Activated naive CD4-positive, alpha-beta T cell treated with anti-CD3 and anti-CD28 coated beads, Interleukin-2, amount 50 U/mL, for 16 hours (primary cell): ENCODE measurements at regions not wholly inside any gene's neighbourhood (a gene's known extent, or its start where the extent isn't known, plus 50 kb on each side); places are given as distances from the start of the nearest gene placed in this dataset.

Experiments
- DNase-seq: peaks from one replicate; pipeline ENCODE4 v3.0.0-alpha.2; 2020

DNA sequence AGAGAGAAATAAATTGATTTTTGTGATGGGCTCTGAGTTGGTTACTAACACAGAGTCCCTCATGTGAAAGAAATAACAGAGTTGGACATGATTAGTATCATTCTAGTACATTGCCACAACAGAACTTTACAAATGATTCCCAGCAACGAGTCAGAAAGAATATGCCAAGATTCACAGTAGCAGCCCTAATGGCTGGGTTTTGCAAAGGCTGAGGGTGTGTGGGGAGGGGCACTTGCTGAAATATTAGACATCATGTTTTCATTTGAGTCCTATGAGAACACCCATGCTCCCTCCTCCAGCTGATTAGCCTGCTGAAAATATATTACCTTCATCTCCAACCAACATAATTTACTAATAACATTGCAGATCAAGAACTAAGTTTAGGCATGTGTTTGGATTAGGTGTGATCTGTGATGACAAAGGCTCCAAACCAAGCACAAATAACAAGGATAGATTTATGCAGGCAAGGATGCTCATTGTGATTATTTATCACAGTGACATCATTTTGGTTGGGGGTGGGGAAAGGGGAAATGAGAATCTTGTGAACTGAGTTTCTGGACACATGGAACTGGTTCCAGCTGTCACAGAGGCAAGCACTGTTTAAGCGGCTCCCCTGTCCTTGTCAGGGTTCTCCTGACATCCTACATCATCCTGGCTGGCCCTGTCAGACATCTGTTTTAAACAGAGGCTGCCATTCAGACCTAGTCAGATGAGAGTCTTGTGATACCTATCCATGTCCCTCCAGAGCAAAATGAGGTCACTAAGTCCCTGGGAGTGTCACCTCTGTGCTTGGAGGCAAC is 205.8 kb upstream of the NCKAP5 start:
- DNase-seq, result no peak

DNA sequence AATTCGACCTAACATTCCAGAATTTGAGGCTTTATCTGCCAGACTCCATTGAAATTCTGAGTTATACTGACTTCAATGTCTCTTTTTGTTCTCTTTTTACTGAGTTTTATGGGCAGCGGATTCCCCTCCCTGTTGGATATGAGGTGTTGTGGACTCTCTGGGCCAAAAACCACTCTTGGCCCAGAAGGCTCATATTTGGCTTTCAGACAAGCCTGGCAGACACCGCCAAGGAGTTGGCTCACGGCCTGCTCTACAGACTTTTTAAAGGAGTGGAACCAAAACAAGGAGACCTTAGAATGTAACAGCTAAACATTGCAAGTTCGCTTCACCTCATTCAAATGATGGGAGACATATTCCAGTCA is 206.4 kb upstream of the NCKAP5 start:
- no peak for DNase-seq

DNA sequence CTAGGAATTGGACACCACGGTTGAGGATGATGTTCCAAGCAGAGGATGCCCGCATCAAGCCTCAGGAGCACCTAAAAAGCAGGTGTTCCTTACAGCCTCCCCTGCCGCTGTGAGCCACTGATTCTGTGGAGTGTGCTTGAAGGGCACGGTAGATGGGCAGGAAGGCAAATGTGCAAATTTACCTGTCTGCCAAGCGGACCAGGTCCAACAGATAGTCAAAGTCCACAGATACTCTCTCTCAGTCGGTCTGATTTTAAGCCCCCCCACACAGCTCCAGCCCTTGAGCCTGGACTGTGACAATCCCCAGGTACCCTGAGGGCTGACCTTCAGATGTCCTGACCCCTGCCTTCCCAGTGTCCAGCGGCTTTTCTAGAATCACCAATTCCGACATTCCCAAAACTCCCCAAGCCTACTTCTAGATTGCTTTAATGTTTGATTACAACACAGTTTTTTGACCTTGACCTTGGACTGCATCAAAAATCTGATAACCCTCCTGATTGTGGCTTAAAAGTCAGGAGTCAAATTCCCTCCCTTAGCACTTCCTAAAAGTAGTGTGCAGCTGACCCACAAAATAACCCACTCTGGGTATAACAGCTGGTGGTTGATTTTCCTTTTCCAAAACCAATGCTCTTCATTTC is 208.8 kb upstream of the NCKAP5 start:
- DNase-seq, result no peak

DNA sequence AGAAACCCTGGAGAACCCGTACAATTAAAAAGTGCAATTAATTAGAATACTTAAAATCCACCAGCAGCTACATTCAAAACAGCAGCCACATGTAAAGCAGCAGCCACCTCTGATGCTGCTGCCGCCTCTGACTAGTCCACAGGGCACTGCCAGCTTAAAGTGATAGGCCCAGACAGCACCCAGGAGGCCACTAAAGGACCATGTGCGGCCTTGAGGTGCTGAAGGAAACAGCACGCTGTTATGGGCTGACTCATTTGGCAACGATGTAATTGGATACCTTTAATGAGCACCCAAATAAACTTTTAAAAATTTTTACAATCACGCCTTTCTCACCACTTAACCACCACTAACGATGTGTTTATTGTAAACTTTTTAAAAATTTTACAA is 209.3 kb upstream of the NCKAP5 start:
- no peak for DNase-seq

DNA sequence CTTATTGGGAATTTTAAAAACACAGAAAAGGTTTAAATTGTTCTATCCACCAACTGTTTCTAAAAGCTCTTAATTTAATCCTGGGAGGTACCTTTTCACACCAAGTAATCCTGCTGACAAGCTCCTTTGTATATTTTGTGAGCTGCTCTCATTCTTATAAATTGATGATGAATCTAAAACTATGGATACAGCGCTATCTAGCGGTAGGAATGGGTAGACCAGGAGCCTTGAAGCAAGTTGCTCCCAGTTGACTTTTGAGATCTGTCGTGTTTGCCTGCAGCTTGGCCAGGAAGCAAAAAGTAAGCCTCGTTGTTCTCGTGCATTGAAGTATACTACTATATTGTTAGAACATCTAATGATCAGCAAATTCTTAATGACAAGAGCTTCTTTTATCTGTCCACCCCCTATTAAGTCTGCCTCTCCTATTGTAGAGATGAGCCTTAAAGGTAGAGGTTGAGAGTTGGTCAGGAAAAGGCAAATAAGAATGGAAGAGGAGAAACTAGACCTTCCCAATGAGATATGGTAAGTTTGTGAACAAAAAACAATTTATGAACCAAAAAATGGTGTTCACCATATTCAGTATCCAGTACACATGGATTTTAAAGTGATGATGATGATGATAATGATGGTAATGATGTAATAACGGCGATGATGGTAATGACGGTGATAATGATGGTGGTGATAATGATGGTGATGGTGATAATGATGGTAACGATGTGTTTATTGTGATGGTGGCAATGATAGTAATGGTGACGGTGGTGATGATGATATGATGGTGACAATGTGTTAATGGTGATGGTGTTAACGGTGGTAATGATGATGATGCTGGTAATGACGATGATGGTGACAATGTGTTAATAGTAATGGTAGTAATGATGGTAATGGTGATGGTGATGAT is 212.1 kb upstream of the NCKAP5 start:
- DNase-seq, result no peak

DNA sequence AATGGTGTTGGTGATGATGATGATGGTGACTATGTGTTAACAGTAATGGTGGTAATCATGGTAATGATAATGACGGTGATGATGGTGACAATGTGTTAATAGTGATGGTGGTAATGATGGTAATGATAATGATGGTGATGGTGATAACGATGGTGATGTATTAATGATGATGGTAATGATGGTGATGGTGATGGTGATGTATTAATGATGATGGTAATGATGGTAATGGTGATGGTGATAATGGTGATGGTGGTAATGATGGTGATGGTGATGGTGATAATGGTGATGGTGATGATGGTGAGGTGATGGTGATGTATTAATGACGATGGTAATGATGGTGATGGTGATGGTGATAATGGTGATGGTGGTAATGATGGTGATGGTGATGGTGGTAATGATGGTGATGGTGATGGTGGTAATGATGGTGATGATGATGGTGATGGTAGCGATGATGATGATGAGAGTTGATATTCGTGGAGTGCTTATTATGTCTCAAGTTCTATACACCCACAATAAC is 212.8 kb upstream of the NCKAP5 start:
- no peak for DNase-seq

DNA sequence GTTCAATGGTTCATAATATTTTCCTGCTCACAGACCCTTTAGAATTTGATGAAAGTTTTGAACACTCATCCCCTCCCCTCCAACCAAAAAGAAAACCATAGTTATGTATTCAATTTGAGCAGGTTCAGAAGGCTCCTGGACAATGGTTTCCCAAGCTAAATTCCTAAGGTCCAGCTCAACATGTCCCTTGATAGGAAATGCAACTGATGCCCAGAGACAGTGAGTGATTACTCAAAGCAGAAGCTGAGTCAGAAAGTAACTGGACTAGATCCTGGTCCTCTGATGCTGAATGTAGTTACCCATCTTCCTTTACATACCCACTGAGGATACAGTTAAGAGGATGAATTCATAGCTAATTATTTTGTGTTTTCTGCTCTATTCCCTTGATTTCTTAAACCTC is 218.9 kb upstream of the NCKAP5 start:
- no peak for DNase-seq

DNA sequence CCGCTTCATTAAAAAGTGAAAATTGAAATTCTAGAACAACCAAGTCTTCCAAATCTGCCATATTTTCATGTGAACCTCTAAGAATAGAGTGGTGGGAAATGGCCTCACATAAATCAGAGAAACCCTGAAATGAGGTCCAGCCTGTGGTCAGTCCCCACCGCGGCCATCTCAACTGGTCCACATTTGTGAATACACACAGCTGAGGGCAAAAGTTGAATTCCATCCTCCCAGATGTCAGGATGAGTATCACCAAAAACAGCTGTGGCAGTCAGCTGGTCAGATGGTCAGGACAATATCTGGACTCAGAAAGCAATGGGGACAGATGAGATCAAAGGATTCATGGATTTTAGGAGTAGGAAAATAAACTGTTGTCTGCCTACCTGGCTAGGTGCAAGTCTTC is 219.4 kb upstream of the NCKAP5 start:
- no peak for DNase-seq

DNA sequence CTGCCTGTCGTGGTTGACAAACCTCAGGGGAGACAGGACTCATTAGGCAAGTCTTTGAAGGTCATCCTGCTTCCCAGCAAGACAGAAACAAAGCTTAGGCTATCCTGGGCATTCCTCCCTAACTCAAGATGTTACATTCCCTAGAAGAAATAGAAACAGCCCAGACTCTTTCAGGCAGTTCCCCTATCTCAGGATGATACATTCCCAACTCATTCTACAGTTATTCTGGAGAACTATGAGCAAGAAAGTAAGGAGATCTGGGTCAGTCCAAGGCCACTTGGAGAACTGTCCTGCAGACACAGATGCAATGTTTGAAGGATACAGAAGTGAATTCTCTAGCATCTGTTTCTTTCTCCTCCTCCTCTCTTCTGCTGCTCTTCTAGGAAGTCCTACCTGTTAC is 220.1 kb upstream of the NCKAP5 start:
- no peak for DNase-seq

DNA sequence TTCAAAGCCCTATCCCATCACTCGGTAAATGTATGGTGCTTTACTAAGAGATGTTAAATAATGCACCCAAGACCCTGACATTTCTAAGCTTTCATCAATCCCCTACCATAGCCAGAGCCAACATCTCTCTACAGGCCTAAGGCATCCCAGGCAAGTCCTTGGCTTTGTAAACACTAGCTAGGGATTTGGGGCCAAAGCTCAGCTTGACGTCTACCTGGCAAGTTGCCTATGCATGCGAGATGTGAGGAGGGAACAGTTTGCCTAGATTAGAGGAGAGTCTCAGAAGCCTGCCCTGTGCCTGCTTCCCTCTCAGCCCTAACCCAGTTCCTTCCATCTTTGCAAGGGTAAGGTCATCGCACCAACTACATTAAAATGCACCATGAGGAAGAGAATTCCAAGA is 221.5 kb upstream of the NCKAP5 start:
- DNase-seq, result no peak

DNA sequence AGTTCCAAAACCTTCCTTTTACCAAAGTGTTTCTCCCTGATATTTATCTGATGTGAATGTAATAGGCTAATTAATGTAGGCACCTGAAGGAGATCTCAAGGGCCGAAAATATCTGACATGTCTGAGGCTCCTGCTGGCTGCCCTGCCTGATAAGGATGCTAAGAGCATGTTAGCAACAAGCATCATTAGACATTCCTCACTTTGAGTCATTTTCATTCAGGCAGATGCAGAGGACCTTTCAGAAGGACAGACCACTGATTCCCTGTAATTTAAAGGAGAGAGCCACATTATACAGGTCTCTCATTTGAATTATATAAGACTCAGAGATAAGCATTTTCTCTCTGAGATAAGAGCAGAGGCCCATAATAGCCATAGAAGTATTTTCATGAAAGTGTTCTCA is 222.4 kb upstream of the NCKAP5 start:
- no peak for DNase-seq

DNA sequence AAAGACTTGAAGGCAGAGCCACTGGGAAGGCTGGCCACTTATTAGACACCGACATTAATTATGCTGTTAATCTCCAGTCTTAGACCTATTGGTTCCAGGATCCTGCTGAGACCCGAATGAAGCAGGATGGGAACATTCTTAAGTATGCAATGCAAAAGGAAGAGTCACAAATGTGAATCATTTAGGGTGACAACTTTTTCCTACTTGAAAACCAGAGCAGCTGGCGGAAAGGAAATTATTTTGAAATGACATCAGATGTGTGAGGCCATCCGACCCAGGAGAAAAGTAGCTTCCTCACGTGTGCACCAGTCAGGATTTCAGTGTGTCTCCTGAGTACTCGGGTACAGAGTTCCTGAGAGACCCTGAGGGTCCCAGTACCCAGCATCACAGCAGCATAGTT is 222.9 kb upstream of the NCKAP5 start:
- no peak for DNase-seq

DNA sequence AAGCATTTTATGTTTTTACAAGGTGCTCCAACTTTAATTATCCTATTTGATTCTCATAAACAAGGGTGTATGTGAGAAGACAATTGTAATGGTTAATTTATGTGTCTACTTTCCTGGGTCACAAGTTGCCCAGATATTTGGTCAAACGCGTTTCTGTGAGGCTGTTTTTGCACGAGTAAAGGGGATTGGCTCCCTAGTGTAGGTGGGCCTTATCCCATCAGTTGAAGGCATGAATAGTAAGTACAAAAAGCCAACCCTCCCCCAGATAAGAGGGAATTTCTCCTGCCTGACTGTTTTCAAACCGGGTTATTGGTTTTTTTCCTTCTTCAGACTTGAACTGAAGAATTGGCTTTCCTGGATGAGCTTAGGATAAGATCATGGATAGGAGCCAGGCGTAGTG is 224.0 kb upstream of the NCKAP5 start:
- DNase-seq, result no peak

DNA sequence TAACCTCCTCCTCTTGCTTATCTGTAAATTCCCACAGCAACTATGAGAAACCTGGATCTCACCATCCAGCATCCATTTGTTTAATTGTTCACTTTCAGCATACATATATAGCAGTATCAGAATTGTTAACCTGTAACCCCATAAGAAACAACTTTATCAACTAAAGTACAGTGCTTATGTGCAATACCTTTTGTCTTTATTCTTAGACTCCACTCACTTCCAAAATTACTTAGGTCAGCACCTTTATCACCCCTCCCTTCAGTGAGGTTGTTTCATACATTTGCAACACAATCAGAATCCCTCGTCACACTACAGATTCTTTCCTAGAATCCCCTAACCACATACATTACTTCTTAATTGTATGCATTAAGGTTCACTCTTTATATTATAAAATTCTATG is 225.9 kb upstream of the NCKAP5 start:
- DNase-seq, result no peak

DNA sequence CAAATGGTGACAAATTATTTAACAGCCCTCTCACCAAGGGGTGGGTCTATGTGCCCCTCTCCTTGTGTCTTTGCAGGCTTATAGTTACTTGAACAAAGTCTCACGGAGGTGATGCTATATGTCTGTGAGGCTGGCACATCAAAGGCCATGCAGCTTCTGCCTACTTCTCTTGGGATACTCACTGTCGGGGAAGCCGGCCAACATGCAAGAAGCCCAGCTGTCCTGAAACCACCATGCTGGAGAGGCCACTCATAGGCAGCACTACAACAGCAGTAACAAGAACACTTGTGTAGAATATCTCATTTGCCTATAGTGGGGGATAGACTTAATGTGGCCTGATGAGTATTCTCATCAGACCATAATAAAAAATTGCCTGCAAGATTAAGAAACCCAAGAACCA is 233.7 kb upstream of the NCKAP5 start:
- DNase-seq, result no peak

DNA sequence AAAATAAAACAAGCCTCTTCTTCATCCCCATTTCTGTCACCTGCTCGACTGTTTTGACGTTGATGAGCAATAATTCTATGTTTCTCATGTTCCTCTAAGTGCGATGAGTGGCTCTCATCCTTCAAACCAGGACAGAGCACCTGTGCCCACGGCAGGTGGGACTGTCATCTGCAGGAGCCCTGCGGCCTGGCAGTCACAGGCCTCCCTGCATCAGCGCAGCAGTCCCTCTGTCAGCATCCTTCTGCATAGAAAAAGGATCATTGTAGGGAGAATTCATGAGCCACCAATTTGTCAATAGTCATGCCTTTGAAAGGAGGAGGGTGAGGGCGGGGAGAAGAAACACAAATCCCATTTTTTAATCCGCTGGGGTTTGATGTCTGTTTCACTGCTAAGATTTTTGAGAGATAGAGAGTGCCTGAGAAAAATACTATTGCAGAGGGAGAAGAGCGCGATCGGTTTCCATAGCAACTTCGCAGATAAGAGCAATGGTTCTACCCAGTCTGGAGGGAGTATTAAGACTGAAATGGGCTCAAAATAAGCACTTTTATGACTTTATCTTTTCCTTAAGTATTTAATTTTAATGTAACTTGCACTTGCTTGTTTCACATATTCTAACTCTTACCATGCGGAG is 234.3 kb upstream of the NCKAP5 start:
- DNase-seq, result no peak

DNA sequence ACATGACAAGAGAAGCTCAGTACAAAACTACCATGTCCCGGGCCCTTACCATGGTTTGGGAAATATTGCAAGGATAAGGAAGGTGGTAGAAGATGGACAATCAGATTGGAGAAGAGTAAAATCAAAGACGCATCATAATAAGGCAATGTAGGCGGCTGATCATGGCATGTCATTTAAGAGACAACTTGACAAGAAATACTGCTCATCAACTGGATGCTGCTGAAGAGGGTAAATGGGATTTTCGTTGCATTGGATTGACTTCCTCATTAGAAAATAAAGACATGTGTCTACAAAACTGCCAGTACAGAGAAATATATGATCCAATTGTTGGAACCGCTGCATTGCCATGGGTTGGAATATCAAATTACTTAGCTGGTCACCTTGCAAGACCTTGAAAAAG is 238.3 kb upstream of the NCKAP5 start:
- DNase-seq, result no peak

DNA sequence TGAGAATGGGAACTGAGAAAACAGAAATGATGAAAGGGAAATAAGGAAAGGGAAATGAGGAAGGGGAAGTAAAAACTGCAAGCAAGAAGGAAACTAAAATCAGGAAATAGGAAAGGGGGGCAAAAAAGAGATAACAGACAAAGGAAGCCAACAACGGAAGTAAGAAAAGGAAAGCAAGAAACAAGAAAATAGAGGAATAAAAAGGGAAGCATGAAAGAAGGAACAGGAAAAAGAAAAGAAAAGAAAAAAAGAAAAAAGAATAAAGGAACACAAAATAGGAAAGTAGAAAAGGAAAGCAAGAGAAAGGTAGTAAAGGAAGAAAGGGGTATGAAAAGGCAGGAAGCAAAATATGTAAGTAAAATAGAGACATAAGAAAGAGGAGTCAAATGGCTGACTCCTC is 241.2 kb upstream of the NCKAP5 start:
- DNase-seq, result no peak

DNA sequence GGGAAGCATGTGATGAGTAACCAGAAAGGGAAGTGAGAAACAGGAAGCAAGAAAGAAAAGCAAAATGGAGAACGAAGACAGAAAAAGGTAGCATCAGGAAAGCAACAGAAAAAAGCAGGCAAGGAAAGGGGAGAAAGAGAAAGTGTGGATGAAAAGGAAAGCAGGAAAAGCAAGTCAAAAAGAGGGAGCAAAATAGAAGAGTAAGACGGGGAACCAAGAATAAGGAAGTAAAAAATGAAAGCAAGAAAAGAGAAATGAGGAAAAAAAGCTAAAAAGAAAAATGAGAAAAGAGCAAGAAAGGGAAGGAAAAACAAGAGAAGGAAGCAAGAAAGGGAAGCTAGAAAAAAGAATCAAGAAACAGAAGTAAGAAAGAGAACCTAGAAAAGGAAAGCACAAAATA is 242.3 kb upstream of the NCKAP5 start:
- no peak for DNase-seq

DNA sequence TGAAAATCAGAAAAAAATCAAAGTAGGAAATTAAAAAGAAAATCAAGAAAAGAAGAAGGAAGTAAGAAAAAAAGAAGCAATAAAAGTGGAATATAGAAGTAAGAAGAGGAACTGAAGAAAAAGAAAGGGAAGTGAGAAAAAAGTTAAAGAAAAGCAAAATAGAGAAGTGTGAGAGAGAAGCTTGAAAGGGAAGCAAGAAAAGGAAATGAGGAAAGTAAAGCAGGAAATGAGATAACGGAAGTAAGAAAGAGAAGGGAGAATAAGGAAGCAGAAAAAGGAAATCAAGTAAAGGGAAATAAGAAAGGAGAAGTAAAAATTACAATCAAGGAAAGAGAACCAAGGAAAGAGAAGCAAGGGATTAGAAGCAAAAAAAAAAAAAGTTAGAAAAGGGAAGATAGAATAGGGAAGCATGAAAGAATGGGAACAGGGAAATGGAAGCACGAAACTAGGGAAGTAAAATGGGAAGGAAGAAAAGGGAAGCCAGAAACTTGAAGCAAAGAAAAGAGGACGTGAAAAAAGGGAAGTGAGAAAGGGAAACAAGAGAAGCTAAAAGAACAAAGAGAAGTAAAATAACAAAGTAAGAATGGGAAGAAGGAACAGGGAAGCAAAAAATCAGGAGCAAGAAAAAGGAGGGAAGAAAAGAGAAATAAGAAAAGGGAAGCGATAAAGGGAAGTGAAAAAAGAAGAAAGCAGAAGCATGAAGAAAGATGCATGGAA is 243.3 kb upstream of the NCKAP5 start:
- DNase-seq, result no peak

DNA sequence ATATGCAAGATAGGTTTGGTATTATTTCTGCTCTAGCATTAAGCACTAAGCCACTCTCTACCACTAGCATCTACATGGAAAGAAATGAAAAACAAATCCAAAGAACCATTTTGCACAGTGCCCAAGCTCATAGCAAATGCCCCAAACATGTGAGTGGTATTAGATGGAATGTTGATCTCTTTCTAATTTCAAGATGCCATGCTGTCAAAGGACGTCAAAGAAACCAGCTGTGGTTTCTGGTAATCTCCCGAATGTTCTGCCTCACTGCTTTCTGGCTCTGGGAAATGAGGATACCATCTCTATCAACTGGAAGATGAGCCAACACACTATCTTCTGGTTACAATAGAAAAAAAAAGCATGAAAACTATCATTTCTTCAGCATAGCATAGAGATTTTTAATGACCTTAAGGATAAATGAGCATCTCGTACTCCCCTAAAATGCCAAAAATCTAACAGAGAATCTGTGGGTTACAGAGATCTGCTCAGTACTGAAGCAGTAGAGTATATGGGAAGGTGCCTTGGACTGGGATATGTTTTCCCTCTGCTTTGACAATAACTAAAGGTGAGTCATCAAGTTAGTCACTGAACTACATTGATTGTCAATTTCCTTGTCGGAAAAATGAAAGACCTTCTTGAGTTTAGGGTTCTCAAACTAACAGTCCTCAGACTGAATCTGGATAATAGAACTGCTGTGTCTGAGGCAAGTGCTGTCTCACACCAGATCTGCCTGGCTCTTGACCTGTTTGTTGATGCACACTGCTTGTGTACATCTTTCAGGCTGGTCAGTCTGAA is 244.8 kb upstream of the NCKAP5 start:
- no peak for DNase-seq

DNA sequence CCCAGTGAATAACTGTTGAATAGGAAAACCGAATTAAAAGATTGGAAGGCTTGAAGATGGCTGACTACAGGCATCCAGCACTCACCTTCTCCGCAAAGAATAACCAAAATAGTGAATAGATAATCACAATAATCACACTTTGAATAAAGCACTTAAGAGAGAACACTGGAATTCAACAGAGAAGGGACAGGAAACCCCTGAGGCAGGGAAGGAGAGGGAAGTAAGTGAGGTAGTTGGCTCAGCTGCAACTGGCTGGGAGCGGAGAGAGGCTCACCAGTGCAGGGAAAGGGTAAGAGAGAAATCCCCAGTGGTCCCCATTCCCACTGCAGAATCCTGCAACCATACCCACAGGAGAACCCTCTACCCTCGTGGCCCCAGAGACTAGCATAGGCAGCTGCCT is 246.6 kb upstream of the NCKAP5 start:
- no peak for DNase-seq
